ENCODE measurements at regions not wholly inside any gene's neighbourhood (a gene's known extent, or its start where the extent isn't known, plus 50 kb on each side); places are given as distances from the start of the nearest gene placed in this dataset.

GRCh38 chr1:13990939-13991338, 291.0 kb downstream of the PRDM2 start:
- DNase-seq (ENCODE audit: low spot score): no peak
- TF ChIP-seq, protein P1, sequence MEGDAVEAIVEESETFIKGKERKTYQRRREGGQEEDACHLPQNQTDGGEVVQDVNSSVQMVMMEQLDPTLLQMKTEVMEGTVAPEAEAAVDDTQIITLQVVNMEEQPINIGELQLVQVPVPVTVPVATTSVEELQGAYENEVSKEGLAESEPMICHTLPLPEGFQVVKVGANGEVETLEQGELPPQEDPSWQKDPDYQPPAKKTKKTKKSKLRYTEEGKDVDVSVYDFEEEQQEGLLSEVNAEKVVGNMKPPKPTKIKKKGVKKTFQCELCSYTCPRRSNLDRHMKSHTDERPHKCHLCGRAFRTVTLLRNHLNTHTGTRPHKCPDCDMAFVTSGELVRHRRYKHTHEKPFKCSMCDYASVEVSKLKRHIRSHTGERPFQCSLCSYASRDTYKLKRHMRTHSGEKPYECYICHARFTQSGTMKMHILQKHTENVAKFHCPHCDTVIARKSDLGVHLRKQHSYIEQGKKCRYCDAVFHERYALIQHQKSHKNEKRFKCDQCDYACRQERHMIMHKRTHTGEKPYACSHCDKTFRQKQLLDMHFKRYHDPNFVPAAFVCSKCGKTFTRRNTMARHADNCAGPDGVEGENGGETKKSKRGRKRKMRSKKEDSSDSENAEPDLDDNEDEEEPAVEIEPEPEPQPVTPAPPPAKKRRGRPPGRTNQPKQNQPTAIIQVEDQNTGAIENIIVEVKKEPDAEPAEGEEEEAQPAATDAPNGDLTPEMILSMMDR (IDR thresholded peaks at IDR 0.05; ENCODE audit: extremely low read depth, missing control alignments): no peak

- no peak for DNase-seq (ENCODE audit: low spot score)
- TF ChIP-seq, protein P1 (IDR thresholded peaks at IDR 0.05; ENCODE audit: extremely low read depth, missing control alignments): no peak
Measured at GRCh38 chr1:13992489-13993285, 292.7 kb downstream of the PRDM2 start.

DNA sequence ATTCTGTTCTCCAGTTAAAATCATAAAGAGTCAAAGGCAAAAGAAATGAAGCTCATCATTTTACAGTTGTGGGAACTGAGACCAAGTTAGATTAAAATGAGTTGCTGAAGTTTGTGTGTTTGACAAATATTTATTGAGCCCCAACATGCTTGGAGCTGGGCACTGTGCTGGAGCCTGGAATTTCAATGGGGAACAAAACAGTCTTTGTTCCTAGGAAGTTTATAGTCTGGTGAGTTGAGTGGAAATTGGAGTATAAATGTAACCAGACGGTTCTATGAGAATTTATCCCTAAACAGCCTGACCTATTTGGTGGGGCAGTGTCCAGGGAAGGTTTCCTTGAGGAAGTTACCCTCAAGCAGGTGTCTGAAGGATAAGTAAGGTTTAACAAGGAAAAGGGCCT, 294.4 kb downstream of the PRDM2 start:
- TF ChIP-seq, protein P1 (IDR thresholded peaks at IDR 0.05; ENCODE audit: extremely low read depth, missing control alignments): no peak
- no peak for DNase-seq (ENCODE audit: low spot score)

DNA sequence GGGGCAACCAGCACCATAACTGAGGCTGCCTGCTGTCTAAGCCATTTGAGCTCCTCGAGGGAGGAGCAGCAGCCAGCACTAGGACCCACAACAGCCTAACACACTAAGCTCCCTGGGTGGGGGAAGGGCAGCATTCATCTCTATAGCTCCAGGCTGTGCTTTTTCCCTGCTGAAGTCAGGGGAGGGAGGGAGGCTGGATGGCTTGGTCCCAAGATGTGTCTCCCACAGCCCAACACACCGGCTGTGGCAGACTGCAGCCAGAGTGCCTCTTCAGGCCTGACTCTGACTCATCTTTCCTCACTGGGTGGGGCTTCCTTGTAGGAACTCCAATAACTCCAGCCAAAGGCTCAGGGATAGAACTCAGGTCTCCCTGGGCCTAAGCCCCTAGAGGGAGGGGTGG, 296.3 kb downstream of the PRDM2 start:
- TF ChIP-seq, protein P1 (IDR thresholded peaks at IDR 0.05; ENCODE audit: extremely low read depth, missing control alignments): no peak
- DNase-seq (ENCODE audit: low spot score): no peak

- no peak for DNase-seq (ENCODE audit: low spot score)
- TF ChIP-seq, protein P1 (IDR thresholded peaks at IDR 0.05; ENCODE audit: extremely low read depth, missing control alignments): no peak
Measured at GRCh38 chr1:14003552-14003951, 303.6 kb downstream of the PRDM2 start.

DNA sequence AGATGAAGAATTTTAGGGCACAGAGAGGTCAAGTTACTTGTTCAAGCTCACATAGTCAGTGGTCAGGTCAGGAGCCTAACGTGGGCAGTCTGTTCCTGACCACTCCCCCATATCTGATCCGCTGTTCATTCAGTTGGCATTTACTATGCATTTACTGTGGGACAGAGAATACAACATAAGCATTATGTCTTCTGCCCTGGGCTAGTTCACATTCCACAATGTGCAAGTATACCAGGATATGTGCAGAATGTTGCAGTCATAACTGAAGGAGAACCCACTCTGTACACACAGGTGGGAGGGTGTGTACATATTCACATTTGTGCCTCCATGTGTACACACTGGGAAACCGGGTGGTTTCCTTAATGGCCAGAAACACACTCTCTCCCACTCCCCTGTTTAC, 309.6 kb downstream of the PRDM2 start:
- DNase-seq (ENCODE audit: low spot score): no peak
- TF ChIP-seq, protein P1 (IDR thresholded peaks at IDR 0.05; ENCODE audit: extremely low read depth, missing control alignments): no peak

- TF ChIP-seq, protein P1 (IDR thresholded peaks at IDR 0.05; ENCODE audit: extremely low read depth, missing control alignments): no peak
- DNase-seq (ENCODE audit: low spot score): no peak
Measured at GRCh38 chr1:14010476-14010875, 310.5 kb downstream of the PRDM2 start.
